HCT116 (cell line): ENCODE measurements at regions not wholly inside any gene's neighbourhood (a gene's known extent, or its start where the extent isn't known, plus 50 kb on each side); places are given as distances from the start of the nearest gene placed in this dataset.

Experiments
- ATAC-seq: fragments of 200-7000 bp; cut with Tn5 transposase; 2 replicates; pipeline ENCODE4 v1.9.1; 2020; ENCODE audit warnings: mild to moderate bottlenecking, moderate library complexity
- BruUV-seq: library from RNA; stranded (reverse); fragments of 400-500 nt; replicated peaks from 2 replicates; lab custom pipeline; 2021; lab: Mats Ljungman, UMichigan
- CTCF ChIA-PET: fragments of 300-600 bp; sonication (Branson Sonifier 250); formaldehyde crosslinking; loops from one replicate; lab custom pipeline; 2021; ENCODE audit warnings: antibody characterized with exemption; lab: Charles Lee
- POLR2A ChIA-PET: fragments of 300-600, 350-600 bp; sonication (Branson Sonifier 250); formaldehyde crosslinking; loops from one replicate; lab custom pipeline; 2021; ENCODE audit warnings: antibody characterized with exemption; lab: Charles Lee
- RAD21 ChIA-PET, 2 experiments: fragments of 300-600 bp; sonication (Branson Sonifier 250); formaldehyde crosslinking; loops; one replicate each; lab custom pipeline; 2023; ENCODE audit warnings: low total read pairs in 2 of 2; ENCODE audit not compliant: uncharacterized antibody in 2 of 2, unreplicated experiment in 2 of 2, low non-redundant PET in 1 of 2; lab: Charles Lee
- DNase-seq: peaks from one replicate; pipeline ENCODE4 v3.0.0-alpha.2; 2010; ENCODE audit warnings: low read depth, low spot score
- H2AFZ ChIP-seq: fragments of 200-600 bp; shearing (Covaris generic), sonication (generic); 2 replicates; pipeline ENCODE4 v1.6.1; 2017; ENCODE audit warnings: low read depth, mixed run types, mixed read lengths, antibody characterized with exemption, low read length; ENCODE audit not compliant: poor library complexity, severe bottlenecking
- H3K27ac ChIP-seq: 2 replicates; pipeline ENCODE4 v1.5.1; 2012; ENCODE audit warnings: low read depth, low read length
- H3K27me3 ChIP-seq: fragments of 200-600 bp; sonication (generic); 2 replicates; pipeline ENCODE4 v1.6.1; 2016; ENCODE audit warnings: mixed run types, low read length, mixed read lengths; ENCODE audit not compliant: insufficient read depth
- H3K36me3 ChIP-seq, 2 experiments: fragments of 200-500 bp in 1 of 2; fragments of 200-600 bp in 1 of 2; sonication (Bioruptor generic) in 1 of 2; sonication (generic) in 1 of 2; 2 replicates each; pipeline versions ENCODE4 v1.5.1 to v1.6.1; 2014 to 2016; ENCODE audit warnings: low read length in 2 of 2, inconsistent platforms in 1 of 2, mixed read lengths in 1 of 2, mixed run types in 1 of 2; ENCODE audit not compliant: insufficient read depth in 2 of 2, control insufficient read depth in 1 of 2
- H3K4me1 ChIP-seq, 2 experiments: fragments of 200-600 bp in 1 of 2; sonication (generic) in 1 of 2; 2 replicates each; pipeline versions ENCODE4 v1.5.1 to v1.6.1; 2012 to 2017; ENCODE audit warnings: low read length in 2 of 2, inconsistent platforms in 1 of 2, mild to moderate bottlenecking in 1 of 2, mixed read lengths in 1 of 2, mixed run types in 1 of 2, moderate library complexity in 1 of 2; ENCODE audit not compliant: insufficient read depth in 2 of 2, control insufficient read depth in 1 of 2
- H3K4me2 ChIP-seq: fragments of 200-600 bp; sonication (generic); 2 replicates; pipeline ENCODE4 v1.6.1; 2017; ENCODE audit warnings: mixed run types, low read length, mixed read lengths
- H3K4me3 ChIP-seq, 2 experiments: fragments of 200-600 bp in 1 of 2; sonication (generic) in 1 of 2; replicated peaks in 1 of 2; 2 replicates each; pipeline ENCODE4 v1.5.1; 2011 to 2016; ENCODE audit warnings: low read length in 2 of 2, control low read depth in 1 of 2, low read depth in 1 of 2, mild to moderate bottlenecking in 1 of 2, mixed read lengths in 1 of 2, mixed run types in 1 of 2
- H3K79me2 ChIP-seq: fragments of 200-600 bp; sonication (generic); 2 replicates; pipeline ENCODE4 v1.6.1; 2017; ENCODE audit warnings: mild to moderate bottlenecking, mixed run types, low read length, moderate library complexity, mixed read lengths; ENCODE audit not compliant: insufficient read depth
- H3K9ac ChIP-seq: fragments of 200-600 bp; sonication (generic); 2 replicates; pipeline ENCODE4 v1.6.1; 2016; ENCODE audit warnings: low read length, mixed read lengths
- H3K9me2 ChIP-seq: fragments of 200-600 bp; sonication (generic), shearing (Covaris generic); 2 replicates; pipeline ENCODE4 v1.6.1; 2017; ENCODE audit warnings: mixed run types, mild to moderate bottlenecking, moderate library complexity; ENCODE audit not compliant: insufficient read depth
- H3K9me3 ChIP-seq, 2 experiments: fragments of 200-500 bp in 1 of 2; fragments of 200-600 bp in 1 of 2; sonication (Bioruptor generic) in 1 of 2; sonication (generic) in 1 of 2; 2 replicates each; pipeline ENCODE4 v1.6.1; 2014 to 2017; ENCODE audit warnings: low read length in 2 of 2, mixed read lengths in 2 of 2, inconsistent platforms in 1 of 2, low read depth in 1 of 2, mild to moderate bottlenecking in 1 of 2, mixed run types in 1 of 2, moderate library complexity in 1 of 2; ENCODE audit not compliant: control insufficient read depth in 1 of 2, insufficient read depth in 1 of 2
- H4K20me1 ChIP-seq: fragments of 200-600 bp; sonication (generic), shearing (Covaris generic); 2 replicates; pipeline ENCODE4 v1.6.1; 2017; ENCODE audit warnings: mixed run types, mild to moderate bottlenecking, moderate library complexity; ENCODE audit not compliant: insufficient read depth
- ATF3 ChIP-seq: IDR thresholded peaks from 2 replicates; pipeline ENCODE4 v1.6.1; 2012
- CBX3 ChIP-seq: IDR thresholded peaks from 2 replicates; pipeline ENCODE4 v1.6.1; 2012; ENCODE audit warnings: low read depth
- CEBPB ChIP-seq: IDR thresholded peaks from 2 replicates; pipeline ENCODE4 v1.6.1; 2012; ENCODE audit warnings: low read depth
- EGR1 ChIP-seq: IDR thresholded peaks from 2 replicates; pipeline ENCODE4 v1.6.1; 2012; ENCODE audit warnings: low read depth
- EZH2 ChIP-seq: fragments of 200-600 bp; sonication (generic); IDR thresholded peaks from 2 replicates; pipeline ENCODE4 v1.6.1; 2017; ENCODE audit warnings: antibody characterized with exemption, mixed run types
- EZH2phosphoT487 ChIP-seq: fragments of 200-600 bp; IDR thresholded peaks from 2 replicates; pipeline ENCODE4 v1.6.1; 2018; ENCODE audit warnings: antibody characterized with exemption, borderline replicate concordance
- RAD21 ChIP-seq: IDR thresholded peaks from 2 replicates; pipeline ENCODE4 v1.6.1; 2012; ENCODE audit warnings: low read depth, mild to moderate bottlenecking
- SIN3A ChIP-seq: IDR thresholded peaks from 2 replicates; pipeline ENCODE4 v1.6.1; 2012; ENCODE audit warnings: low read depth
- SP1 ChIP-seq: IDR thresholded peaks from 2 replicates; pipeline ENCODE4 v1.6.1; 2012; ENCODE audit warnings: low read depth
- TCF7L2 ChIP-seq: IDR thresholded peaks from 2 replicates; pipeline ENCODE4 v1.7.0; 2011; ENCODE audit warnings: borderline replicate concordance, inconsistent platforms; ENCODE audit not compliant: insufficient read depth, insufficient read length; ENCODE audit errors: extremely low read depth
- YY1 ChIP-seq: IDR thresholded peaks from 2 replicates; pipeline ENCODE4 v1.6.1; 2011; ENCODE audit warnings: low read length, low read depth, moderate library complexity, mild to moderate bottlenecking; ENCODE audit not compliant: insufficient replicate concordance; ENCODE audit errors: extremely low read depth
- ZBTB33 ChIP-seq: IDR thresholded peaks from 2 replicates; pipeline ENCODE4 v1.6.1; 2011; ENCODE audit warnings: mild to moderate bottlenecking, low read length, moderate library complexity; ENCODE audit not compliant: insufficient replicate concordance; ENCODE audit errors: extremely low read depth
- intact Hi-C: fragments of 100-400 bp; cut with micrococcal nuclease; formaldehyde crosslinking; loops from 2 replicates; pipeline ENCODE4 v1.10.0; 2022

DNA sequence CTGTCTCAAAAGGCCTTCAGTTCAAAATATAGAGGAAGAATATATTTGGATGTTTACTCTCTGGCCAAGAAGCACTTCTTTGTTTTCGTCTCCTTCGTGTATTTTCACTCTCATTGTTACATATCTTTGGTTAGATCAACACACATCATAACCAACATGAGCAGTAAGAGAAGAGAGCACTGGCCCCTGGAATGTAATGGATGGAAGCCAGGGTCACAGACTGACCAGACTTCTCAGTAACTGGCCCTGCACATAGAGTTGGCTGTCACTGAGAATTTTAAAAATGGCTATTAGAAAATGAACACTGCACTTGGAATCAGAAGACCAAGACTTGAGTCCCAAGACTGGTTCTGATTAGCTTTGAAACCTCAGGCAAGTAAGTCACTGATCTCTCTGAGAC, 215.9 kb upstream of the RRP15 start:
- intact Hi-C loops, result no loop called here
- H4K20me1 ChIP-seq, result no peaks in the 10 kb centered on the region
- no peak for ATAC-seq
- ChIA-PET POLR2A (no interaction called here), CTCF (no interaction called here), RAD21 (no interaction called here)
- H2AFZ ChIP-seq, result no peak overlapping the region
- H3K4me1 ChIP-seq, result no peaks in the 10 kb centered on the region
- peaks cover 3% of the 10 kb centered on the region; the same call in 1 of the 2 replicates for H3K27me3 ChIP-seq
- H3K79me2 ChIP-seq, result no peaks in the 10 kb centered on the region
- no peaks in the 10 kb centered on the region for H3K9me2 ChIP-seq
- no peaks in the 10 kb centered on the region for H3K9me3 ChIP-seq
- BruUV-seq, result no TSS peak
- no peak for TF ChIP-seq SIN3A
- no peak for TF ChIP-seq ATF3
- no peak for TF ChIP-seq TCF7L2
- no peak for TF ChIP-seq RAD21
- TF ChIP-seq CBX3, result no peak
- TF ChIP-seq YY1, result no peak
- no peak for TF ChIP-seq SP1
- no peak for TF ChIP-seq ZBTB33
- TF ChIP-seq EZH2phosphoT487, result no peak
- TF ChIP-seq CEBPB, result no peak
- no peak for TF ChIP-seq EGR1
- TF ChIP-seq EZH2, result no peak
- TF ChIP-seq, all 23 proteins: peak for 0
- H3K4me3 ChIP-seq, result no peak overlapping the region
- no peaks in the 10 kb centered on the region for H3K36me3 ChIP-seq
- DNase-seq, result no peak
- no peak overlapping the region for H3K9ac ChIP-seq
- H3K27ac ChIP-seq, result no peak overlapping the region
- no peak overlapping the region for H3K4me2 ChIP-seq
